ENCODE measurements at regions not wholly inside any gene's neighbourhood (a gene's known extent, or its start where the extent isn't known, plus 50 kb on each side); places are given as distances from the start of the nearest gene placed in this dataset.

DNA sequence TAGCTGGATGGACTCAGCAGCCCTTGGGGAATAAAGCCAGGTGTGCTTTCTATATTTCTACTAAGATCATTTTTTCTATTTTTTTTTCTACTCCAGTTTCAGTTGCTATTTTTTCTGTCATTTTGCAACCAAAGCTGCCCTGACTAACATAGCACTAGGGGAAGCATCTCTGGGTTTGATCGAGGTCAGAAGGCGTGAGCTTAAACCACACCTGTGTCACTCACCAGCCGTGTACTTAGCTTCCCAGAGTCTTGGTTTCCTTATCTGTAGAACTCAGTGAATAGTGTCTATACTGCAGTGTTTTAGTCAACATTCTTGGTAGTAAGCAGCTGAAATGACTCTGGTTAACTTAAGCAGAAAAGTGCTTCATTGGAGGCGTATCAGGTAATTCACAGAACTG is 489.6 kb upstream of the SPRED2 start:
- TF ChIP-seq, protein P1, sequence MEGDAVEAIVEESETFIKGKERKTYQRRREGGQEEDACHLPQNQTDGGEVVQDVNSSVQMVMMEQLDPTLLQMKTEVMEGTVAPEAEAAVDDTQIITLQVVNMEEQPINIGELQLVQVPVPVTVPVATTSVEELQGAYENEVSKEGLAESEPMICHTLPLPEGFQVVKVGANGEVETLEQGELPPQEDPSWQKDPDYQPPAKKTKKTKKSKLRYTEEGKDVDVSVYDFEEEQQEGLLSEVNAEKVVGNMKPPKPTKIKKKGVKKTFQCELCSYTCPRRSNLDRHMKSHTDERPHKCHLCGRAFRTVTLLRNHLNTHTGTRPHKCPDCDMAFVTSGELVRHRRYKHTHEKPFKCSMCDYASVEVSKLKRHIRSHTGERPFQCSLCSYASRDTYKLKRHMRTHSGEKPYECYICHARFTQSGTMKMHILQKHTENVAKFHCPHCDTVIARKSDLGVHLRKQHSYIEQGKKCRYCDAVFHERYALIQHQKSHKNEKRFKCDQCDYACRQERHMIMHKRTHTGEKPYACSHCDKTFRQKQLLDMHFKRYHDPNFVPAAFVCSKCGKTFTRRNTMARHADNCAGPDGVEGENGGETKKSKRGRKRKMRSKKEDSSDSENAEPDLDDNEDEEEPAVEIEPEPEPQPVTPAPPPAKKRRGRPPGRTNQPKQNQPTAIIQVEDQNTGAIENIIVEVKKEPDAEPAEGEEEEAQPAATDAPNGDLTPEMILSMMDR (IDR thresholded peaks at IDR 0.05) = no peak
- no peak for TF ChIP-seq POLR2A (IDR thresholded peaks at IDR 0.05)

All from Peyer's patch (tissue), 4 donors.